HG02970 (cell line): ENCODE measurements at regions not wholly inside any gene's neighbourhood (a gene's known extent, or its start where the extent isn't known, plus 50 kb on each side); places are given as distances from the start of the nearest gene placed in this dataset.
"Not testable (repeated sequence)": the region's sequence is repeated elsewhere in the genome, so short reads cannot be mapped to it uniquely, and the experiment has no call there.

Source experiments
- ATAC-seq: cut with Tn5 transposase; IDR thresholded peaks from one replicate; pipeline ENCODE4 v1.9.1; 2021; ENCODE audit warnings: mild to moderate bottlenecking, moderate library complexity, moderate number of reproducible peaks; ENCODE audit not compliant: unreplicated experiment, low FRiP score

GRCh38 chr2:228543117-228543516 is 361.6 kb upstream of the SPHKAP start:
- no peak for ATAC-seq

GRCh38 chr2:228542277-228542676 is 360.8 kb upstream of the SPHKAP start:
- ATAC-seq = no peak

DNA sequence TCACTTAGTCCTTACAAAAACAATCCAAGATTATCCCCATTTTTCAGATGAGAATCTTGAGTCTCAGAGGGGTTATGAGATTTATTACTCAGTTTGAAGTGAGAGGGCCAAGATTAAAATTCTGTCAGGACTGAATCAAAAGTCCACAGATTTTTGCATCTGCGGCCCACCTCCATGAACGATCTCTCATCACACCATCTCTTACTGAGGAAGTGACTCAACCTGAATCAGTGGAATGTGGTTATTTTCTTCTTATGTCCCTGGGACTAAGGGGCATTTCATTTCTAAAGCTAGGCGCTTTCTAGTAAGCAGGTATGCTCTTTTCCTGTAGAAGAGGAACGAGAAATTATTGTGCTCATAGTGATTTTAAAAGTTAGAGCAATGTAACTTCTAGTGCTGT is 360.3 kb upstream of the SPHKAP start:
- ATAC-seq = no peak

GRCh38 chr2:228540976-228541375 is 359.5 kb upstream of the SPHKAP start:
- ATAC-seq = no peak

DNA sequence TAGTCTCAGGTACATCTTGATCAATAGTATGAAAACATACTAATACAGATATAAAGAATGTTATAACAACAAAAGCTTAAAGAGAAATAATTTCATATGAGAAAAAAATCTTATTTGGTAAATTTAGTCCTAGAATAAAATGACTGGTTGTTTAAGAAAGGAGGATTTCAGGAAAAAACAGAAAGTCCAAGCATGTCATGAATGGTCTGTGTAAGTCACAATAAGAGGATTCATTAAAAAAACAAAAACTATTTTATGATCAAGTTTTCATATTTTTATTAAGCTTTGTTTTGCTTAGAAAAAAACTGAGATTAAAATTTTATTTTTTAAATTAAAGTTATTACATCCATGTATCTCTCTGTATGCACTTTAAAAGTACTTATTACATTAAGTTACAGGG is 353.9 kb upstream of the SPHKAP start:
- no peak for ATAC-seq

DNA sequence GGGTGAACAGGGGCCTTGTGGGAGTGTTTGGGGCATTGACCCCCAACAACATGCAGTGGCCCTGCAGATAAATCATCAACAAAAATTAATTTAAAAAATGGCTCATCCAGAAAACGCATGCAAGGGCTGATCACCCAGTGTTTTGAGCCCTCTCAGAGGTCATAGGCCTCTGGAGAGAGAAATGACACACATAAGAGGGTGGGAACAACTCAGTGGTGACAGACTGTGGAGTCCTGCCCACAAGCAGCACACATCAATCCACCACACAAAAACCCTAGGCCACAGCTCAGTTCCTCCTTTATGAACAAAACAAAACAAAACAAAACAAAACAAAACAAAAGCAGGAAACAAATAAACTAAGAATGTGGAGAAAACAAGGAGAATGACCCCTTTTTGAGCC is 351.7 kb upstream of the SPHKAP start:
- ATAC-seq = no peak

DNA sequence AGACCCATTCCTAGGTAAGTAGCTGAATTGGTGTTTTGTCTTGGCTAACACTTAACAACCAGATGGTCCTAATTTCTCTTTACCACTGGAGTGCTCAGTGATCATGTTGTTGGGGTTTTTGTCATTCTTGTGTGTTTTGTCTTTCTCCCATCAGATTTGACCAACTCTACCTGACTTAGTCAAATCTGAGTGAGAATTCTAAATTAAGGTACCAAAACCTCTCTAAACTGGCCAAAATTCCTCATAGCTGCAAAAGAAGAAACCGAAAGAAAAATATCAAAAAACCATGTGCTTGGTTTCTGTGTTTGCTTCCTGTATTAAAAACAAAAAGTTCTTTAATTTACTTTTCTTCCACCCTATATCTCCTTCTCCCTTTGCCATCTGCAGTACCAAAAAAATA is 350.7 kb upstream of the SPHKAP start:
- ATAC-seq = no peak

DNA sequence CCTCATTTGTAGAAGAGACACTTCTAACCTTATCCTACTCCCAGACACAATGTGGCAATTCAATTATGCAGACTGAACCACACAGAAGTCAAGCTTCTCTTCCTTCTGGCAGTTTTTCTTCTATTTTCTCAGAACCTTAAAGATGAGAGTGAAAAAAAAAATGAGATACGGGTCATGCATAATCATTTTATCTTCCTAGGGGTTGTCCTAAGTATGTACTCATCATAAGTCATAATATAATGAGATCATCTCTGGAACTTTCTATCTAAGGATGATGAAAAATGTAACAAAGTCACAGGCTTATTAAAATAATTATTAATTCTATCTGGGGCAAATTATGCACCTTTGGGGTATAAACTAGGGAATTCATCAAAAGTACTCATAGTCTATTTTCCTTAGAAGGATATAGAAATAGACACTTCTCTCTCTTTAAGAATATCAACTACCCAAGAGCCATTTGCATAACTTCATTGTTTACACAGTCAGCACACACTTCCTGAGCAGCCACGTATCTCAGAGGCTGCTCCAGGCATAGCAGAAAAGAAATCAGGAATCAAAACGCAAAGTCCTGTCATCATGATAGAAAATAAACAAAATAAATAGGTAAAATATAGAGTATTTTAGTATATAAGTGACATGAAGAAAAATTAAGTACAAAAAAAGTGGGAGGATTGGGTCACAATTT is 345.9 kb upstream of the SPHKAP start:
- ATAC-seq = no peak

- ATAC-seq = no peak
Measured at GRCh38 chr2:228526687-228527086, 345.2 kb upstream of the SPHKAP start.

GRCh38 chr2:228522977-228523376 is 341.5 kb upstream of the SPHKAP start:
- no peak for ATAC-seq

DNA sequence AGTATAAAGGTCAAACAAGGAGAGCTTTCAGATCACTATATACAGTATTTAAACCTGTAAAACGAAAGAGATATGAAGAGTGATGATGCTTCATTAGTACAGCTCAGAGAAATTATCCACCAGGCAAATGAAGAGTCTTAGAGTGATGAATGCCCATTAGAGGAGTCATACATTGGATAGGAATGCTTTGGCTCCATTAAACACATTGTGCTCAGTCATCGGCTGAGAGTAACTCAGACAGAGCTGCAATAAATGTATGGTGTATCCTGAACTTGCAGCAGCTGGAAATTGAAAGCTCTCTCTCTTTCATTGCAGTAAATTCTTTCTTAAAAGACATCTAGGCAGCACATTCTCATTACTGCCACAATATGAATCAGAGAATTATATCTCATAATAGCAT is 340.8 kb upstream of the SPHKAP start:
- ATAC-seq = no peak

DNA sequence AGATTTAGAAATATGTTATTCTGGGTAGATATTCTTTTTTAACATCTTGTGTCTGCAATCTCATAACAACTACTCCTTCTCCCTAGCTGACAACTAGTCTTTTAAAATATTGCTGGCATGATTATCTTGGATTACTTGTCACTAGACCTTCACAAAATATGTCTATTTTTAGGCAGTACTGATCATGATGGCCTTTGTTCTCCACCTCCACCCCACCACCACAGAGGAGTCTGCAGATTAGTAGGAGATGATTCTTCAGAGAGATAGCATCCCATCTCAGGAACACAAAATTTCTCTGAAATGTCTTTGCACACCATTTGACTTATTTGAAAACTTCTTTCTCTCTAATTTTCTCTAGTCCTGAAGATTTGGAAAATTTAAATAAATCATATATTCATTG is 338.1 kb upstream of the SPHKAP start:
- ATAC-seq = no peak

DNA sequence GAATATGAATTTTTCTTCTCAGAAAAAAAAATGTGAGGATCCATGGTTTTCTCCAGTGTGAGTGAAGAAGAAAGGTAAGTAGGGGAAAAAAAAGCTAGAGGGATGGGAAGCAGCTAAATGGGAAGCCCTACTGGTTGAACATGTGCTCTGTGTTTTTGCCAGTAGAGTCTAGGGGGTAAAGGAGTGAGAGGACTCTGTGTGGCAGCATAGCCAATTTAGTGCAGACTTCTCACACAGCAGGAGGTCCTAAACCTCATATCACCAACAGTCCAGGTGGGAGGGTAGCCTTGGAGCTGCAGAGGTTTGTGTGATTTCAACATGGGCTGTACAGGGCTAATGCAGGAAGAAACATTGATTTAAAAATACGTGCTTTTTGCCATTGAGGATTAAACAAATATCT is 334.5 kb upstream of the SPHKAP start:
- ATAC-seq = no peak

- ATAC-seq = not testable (repeated sequence)
Measured at GRCh38 chr2:228513480-228513879, 332.0 kb upstream of the SPHKAP start.

DNA sequence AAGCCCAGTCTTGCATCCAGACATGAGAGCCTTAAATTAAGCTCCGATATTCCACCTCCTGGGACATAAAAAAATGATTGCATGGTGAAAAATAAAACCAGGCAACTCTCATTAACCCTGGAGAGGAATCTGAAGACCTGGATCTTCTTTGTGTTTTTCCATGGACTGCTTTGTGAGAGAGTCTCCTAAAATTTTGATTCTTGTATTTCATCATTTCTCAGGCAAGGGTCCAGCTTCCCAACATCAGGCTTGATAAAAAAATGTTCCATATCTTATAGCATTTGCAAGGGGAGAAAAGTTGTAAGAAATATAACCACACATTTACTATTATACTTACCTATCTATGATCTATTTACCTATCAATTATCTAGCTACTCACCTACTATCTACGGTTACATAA is 327.5 kb upstream of the SPHKAP start:
- no peak for ATAC-seq

DNA sequence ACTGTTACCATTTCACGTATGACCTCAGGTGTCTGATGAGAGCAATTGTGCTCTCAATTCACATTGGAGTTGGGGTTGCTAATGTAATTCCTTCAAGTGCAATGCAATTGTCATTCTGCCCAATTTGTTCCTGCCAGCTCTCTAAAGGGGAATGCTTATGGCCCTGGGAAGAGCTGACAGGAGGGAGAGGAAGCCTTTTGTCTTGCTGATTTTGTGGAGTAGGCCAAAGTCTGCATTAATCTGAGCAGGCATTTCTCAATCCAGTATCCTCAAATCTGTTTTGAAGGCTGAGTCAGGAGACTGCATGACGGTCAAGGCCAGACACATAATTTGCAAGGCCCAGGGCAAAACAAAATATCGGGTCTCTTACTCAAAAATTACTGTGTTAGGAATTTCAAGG is 326.4 kb upstream of the SPHKAP start:
- ATAC-seq = no peak

- no peak for ATAC-seq
Measured at GRCh38 chr2:228507231-228507824, 325.8 kb upstream of the SPHKAP start.

DNA sequence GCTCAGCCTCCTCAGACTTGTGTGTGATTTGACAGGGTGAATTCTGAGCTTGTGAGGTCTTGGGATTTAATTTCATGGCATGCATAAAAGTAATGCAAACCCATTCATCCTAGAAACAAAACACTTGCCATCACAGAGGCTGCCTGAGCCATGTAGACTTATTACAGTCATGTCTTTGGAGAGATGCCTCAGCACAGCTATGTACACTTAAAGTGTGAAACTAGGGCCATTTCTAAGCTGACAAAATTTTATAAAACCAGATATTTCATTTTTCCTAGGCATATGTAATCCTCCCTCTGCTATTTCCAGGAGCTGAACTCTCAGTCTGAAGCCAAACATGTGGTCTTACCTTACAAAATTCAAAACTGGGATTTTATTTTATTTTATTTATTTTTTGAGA is 322.2 kb upstream of the SPHKAP start:
- no peak for ATAC-seq

- no peak for ATAC-seq
Measured at GRCh38 chr2:228493852-228494251, 312.4 kb upstream of the SPHKAP start.

GRCh38 chr2:228479014-228479413 is 297.5 kb upstream of the SPHKAP start:
- ATAC-seq = no peak

GRCh38 chr2:228474466-228474865 is 293.0 kb upstream of the SPHKAP start:
- ATAC-seq = no peak

DNA sequence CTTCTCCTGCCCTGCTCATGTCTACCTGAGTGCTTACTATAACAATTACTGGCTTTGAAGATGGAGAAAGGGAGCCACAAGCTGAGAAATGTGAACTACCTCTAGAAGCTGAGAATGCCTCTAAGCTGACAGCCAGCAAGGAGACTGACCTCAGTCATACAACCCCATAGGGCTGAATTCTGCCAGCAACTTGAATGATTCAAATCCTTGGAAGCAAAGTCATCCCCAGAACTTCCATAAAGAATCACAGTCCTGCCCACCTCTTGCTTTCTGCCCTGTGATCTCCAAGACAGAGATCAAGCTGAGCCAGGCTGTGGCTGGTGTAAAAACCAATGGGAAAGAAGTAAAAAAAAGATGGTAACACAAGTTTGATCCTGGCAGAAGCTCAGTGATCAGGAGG is 288.2 kb upstream of the SPHKAP start:
- no peak for ATAC-seq

DNA sequence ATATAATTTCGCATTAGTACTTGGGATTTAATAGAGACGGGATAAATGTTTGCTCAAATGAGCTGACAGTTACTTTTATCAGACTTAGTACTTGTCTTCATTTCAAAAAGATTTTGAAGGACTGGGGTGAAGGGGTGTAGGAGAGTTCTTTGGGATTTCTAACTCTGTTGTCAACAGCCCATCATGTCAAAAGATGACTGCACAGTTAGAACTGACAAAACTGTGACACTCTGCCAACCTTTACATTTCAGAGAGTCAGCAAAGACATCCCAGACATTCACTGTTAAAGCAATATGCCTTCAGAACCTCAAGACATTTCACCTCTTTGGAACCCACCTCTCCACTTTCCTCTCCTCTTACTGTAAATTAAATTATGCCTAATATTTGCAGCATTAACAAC is 285.4 kb upstream of the SPHKAP start:
- ATAC-seq = no peak
